GM23248 (cell line): ENCODE measurements at regions not wholly inside any gene's neighbourhood (a gene's known extent, or its start where the extent isn't known, plus 50 kb on each side); places are given as distances from the start of the nearest gene placed in this dataset.

Experiments used
- EZH2 ChIP-seq: fragments of 200-600 bp; sonication (generic); IDR thresholded peaks from 2 replicates; pipeline ENCODE4 v1.6.1; 2018; ENCODE audit warnings: antibody characterized with exemption, mild to moderate bottlenecking; ENCODE audit not compliant: insufficient read depth, poor library complexity, severe bottlenecking
- EZH2phosphoT487 ChIP-seq: fragments of 200-600 bp; sonication (generic); IDR thresholded peaks from 2 replicates; pipeline ENCODE4 v1.6.1; 2018; ENCODE audit warnings: antibody characterized with exemption, moderate library complexity, mild to moderate bottlenecking, low read depth; ENCODE audit not compliant: insufficient read depth

DNA sequence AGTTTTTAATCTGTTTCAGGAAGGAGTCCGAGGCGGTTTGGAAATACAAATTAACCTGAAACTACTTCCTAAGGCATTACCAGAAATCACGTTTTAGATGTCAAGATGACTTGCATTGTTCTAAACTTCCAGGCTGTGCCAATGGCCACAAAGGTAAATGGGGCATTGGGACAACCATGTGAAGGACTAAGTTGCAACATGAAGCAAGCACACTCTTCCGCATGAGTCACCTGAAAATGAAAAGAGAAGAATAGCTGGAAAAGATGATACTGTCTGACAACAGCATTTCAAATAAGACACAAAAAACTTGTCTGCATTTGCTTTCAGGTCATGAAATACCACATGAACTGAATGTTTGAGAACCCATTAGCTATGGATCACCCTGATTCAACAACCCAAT, 262.1 kb downstream of the AHR start:
- no peak for TF ChIP-seq EZH2phosphoT487
- TF ChIP-seq EZH2: no peak
